Omental fat pad (tissue), 3 donors: ENCODE measurements at regions not wholly inside any gene's neighbourhood (a gene's known extent, or its start where the extent isn't known, plus 50 kb on each side); places are given as distances from the start of the nearest gene placed in this dataset.

Experiments
- ATAC-seq: fragments of 150-250 bp; one replicate; pipeline ENCODE4 v1.9.1; 2016; ENCODE audit warnings: mild to moderate bottlenecking, moderate library complexity; ENCODE audit not compliant: low FRiP score
- DNase-seq: peaks from one replicate; pipeline ENCODE4 v3.0.0-alpha.2; 2019; ENCODE audit warnings: low spot score
- TF ChIP-seq, protein P1 (sequence below), 3 donors: fragments of 450-650 bp; IDR thresholded peaks; one replicate each; pipeline ENCODE4 v1.5.1; 2016 to 2017; ENCODE audit warnings: antibody characterized with exemption in 3 of 3, mild to moderate bottlenecking in 3 of 3, moderate library complexity in 2 of 3

DNA sequence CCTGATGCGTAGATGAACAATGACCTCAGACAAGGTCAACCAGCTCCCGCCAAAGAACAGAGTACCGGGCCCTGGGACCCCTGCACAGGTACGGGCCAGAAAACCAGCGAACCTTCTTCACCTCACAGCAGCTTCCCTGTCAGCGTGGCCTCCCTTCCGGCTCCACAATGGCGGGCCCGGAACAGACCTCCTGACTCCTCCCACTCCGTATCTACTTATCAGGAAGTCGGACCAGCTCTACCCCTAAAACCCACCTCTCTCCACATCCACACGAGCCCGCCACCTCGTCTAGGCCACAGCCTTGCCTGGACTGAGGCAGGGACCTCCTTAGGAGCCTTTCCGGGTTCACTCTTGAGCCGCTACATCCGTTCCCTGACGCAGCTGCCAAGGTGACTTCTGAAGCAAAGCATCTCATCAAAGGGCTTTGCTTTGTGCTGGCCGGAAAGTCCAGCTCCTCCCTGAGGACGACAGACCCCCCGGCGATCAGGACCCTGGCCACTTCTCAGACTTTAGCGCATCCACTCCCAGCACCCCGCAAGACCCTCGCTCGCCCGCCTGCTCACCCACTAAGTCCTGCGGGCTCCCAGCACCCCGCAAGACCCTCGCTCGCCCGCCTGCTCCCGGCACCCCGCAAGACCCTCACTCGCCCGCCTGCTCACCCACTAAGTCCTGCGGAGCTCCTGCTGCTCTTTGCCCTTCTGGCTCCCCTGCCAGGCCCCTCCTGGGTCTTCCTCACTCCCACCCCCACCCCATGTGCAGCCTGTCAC lies 308.3 kb upstream of the FOXQ1 start:
- TF ChIP-seq, protein P1, sequence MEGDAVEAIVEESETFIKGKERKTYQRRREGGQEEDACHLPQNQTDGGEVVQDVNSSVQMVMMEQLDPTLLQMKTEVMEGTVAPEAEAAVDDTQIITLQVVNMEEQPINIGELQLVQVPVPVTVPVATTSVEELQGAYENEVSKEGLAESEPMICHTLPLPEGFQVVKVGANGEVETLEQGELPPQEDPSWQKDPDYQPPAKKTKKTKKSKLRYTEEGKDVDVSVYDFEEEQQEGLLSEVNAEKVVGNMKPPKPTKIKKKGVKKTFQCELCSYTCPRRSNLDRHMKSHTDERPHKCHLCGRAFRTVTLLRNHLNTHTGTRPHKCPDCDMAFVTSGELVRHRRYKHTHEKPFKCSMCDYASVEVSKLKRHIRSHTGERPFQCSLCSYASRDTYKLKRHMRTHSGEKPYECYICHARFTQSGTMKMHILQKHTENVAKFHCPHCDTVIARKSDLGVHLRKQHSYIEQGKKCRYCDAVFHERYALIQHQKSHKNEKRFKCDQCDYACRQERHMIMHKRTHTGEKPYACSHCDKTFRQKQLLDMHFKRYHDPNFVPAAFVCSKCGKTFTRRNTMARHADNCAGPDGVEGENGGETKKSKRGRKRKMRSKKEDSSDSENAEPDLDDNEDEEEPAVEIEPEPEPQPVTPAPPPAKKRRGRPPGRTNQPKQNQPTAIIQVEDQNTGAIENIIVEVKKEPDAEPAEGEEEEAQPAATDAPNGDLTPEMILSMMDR (IDR thresholded peaks at IDR 0.05) = no peak
- ATAC-seq (no peak), DNase-seq (no peak)

GRCh38 chr6:1002989-1003388 lies 308.9 kb upstream of the FOXQ1 start:
- ATAC-seq (no peak), DNase-seq (no peak)
- TF ChIP-seq, protein P1 (IDR thresholded peaks at IDR 0.05) = no peak

GRCh38 chr6:1001655-1002349 lies 308.9 kb upstream of the EXOC2 start:
- DNase-seq = no peak
- no peak for ATAC-seq
- TF ChIP-seq, protein P1 (IDR thresholded peaks at IDR 0.05) = no peak

GRCh38 chr6:999552-999951 lies 306.6 kb upstream of the EXOC2 start:
- no peak for ATAC-seq
- TF ChIP-seq, protein P1 (IDR thresholded peaks at IDR 0.05) = no peak
- no peak for DNase-seq

GRCh38 chr6:998551-998950 lies 305.6 kb upstream of the EXOC2 start:
- no peak for DNase-seq
- ATAC-seq = no peak
- TF ChIP-seq, protein P1 (IDR thresholded peaks at IDR 0.05) = no peak

DNA sequence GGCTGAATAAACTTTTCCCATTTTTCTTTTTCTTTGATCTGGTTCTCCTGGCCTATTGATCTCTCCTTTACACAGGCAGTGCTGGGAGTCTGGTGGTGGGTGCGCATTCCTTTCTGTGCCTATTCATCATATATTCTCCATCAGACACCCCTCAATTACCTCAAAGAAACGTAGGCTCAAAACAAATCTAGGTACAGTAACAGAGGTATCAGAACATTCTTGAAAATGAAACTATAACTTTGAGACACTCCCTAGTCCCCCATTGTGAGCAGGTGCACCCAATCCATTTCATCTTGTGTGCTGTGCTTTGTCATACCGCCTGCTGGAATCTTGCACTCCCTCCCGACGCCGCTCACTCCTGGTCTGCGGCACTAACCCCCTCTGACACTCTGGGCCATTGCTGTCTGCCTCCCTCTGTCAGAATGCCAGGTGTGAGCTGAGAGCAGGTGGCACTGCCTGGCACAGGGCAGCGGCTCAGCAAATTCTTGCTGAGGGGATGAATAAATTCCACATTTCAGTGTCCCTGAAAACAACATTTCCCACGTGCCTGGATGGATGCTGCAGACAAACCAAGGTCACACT lies 303.4 kb upstream of the EXOC2 start:
- ATAC-seq = no peak
- DNase-seq = no peak

More for the DNA sequence above, 303.4 kb upstream of the EXOC2 start:
- TF ChIP-seq, protein P1 (IDR thresholded peaks at IDR 0.05) = no peak
